ENCODE measurements at regions not wholly inside any gene's neighbourhood (a gene's known extent, or its start where the extent isn't known, plus 50 kb on each side); places are given as distances from the start of the nearest gene placed in this dataset.

GRCh38 chr22:48366056-48366455, 1461.6 kb downstream of the BRD1 start:
- H3K9me3 ChIP-seq (ENCODE audit: insufficient read depth, low read length), result no peaks in the 10 kb centered on the region
- H3K4me3 ChIP-seq (ENCODE audit: insufficient read depth, low read length, poor library complexity, severe bottlenecking), result no peak overlapping the region
- no peak overlapping the region for H3K9ac ChIP-seq (ENCODE audit: low read length)
- no peak overlapping the region for H2AFZ ChIP-seq (ENCODE audit: low read depth, low read length, severe bottlenecking)
- TF ChIP-seq EZH2phosphoT487 (conservative IDR thresholded peaks at IDR 0.05; ENCODE audit: low read length), result no peak
- no peak for TF ChIP-seq CTCF (IDR thresholded peaks at IDR 0.05; ENCODE audit: insufficient read depth, low read length, poor library complexity, severe bottlenecking)
- no peaks in the 10 kb centered on the region for H4K20me1 ChIP-seq (ENCODE audit: low read depth, low read length)
- H3K4me2 ChIP-seq (ENCODE audit: low read depth, low read length, poor library complexity, severe bottlenecking), result no peak overlapping the region
- H3F3A ChIP-seq (ENCODE audit: insufficient read depth), result no peaks in the 10 kb centered on the region
- H3K27me3 ChIP-seq (ENCODE audit: low read length), result no peaks in the 10 kb centered on the region
- no peaks in the 10 kb centered on the region for H3K79me2 ChIP-seq (ENCODE audit: insufficient read depth, low read length)
- H3K36me3 ChIP-seq (ENCODE audit: low read length), result no peaks in the 10 kb centered on the region
- H3K9me2 ChIP-seq (replicated peaks; ENCODE audit: insufficient read depth, low read length), result no peaks in the 10 kb centered on the region
- no peak overlapping the region for H3K27ac ChIP-seq (ENCODE audit: low read depth, low read length)

- Histone ChIP-seq H3K4me2 (ENCODE audit: low read depth, low read length, poor library complexity, severe bottlenecking) (no peak overlapping the region), H3K9ac (ENCODE audit: low read length) (no peak overlapping the region), H3K36me3 (ENCODE audit: low read length) (no peaks in the 10 kb centered on the region), H3K27me3 (ENCODE audit: low read length) (no peaks in the 10 kb centered on the region), H3K79me2 (ENCODE audit: insufficient read depth, low read length) (no peaks in the 10 kb centered on the region), H4K20me1 (ENCODE audit: low read depth, low read length) (no peaks in the 10 kb centered on the region), H3K9me2 (replicated peaks; ENCODE audit: insufficient read depth, low read length) (no peaks in the 10 kb centered on the region), H3F3A (ENCODE audit: insufficient read depth) (no peaks in the 10 kb centered on the region), H2AFZ (ENCODE audit: low read depth, low read length, severe bottlenecking) (no peak overlapping the region), H3K4me3 (ENCODE audit: insufficient read depth, low read length, poor library complexity, severe bottlenecking) (no peak overlapping the region), H3K9me3 (ENCODE audit: insufficient read depth, low read length) (no peaks in the 10 kb centered on the region), H3K27ac (ENCODE audit: low read depth, low read length) (no peak overlapping the region)
- TF ChIP-seq CTCF (IDR thresholded peaks at IDR 0.05; ENCODE audit: insufficient read depth, low read length, poor library complexity, severe bottlenecking) (no peak), EZH2phosphoT487 (conservative IDR thresholded peaks at IDR 0.05; ENCODE audit: low read length) (no peak)
Measured at GRCh38 chr22:48365386-48365785, 1462.3 kb downstream of the BRD1 start.

GRCh38 chr22:48362721-48363404, 1464.8 kb downstream of the BRD1 start:
- Histone ChIP-seq H3K27me3 (ENCODE audit: low read length) (no peaks in the 10 kb centered on the region), H3F3A (ENCODE audit: insufficient read depth) (no peaks in the 10 kb centered on the region), H3K9me3 (ENCODE audit: insufficient read depth, low read length) (no peaks in the 10 kb centered on the region), H3K79me2 (ENCODE audit: insufficient read depth, low read length) (no peaks in the 10 kb centered on the region), H3K9me2 (replicated peaks; ENCODE audit: insufficient read depth, low read length) (no peaks in the 10 kb centered on the region), H3K4me3 (ENCODE audit: insufficient read depth, low read length, poor library complexity, severe bottlenecking) (no peak overlapping the region), H3K36me3 (ENCODE audit: low read length) (no peaks in the 10 kb centered on the region), H3K4me2 (ENCODE audit: low read depth, low read length, poor library complexity, severe bottlenecking) (no peak overlapping the region), H3K9ac (ENCODE audit: low read length) (no peak overlapping the region), H2AFZ (ENCODE audit: low read depth, low read length, severe bottlenecking) (no peak overlapping the region), H3K27ac (ENCODE audit: low read depth, low read length) (no peak overlapping the region), H4K20me1 (ENCODE audit: low read depth, low read length) (no peaks in the 10 kb centered on the region)
- TF ChIP-seq EZH2phosphoT487 (conservative IDR thresholded peaks at IDR 0.05; ENCODE audit: low read length) (no peak), CTCF (IDR thresholded peaks at IDR 0.05; ENCODE audit: insufficient read depth, low read length, poor library complexity, severe bottlenecking) (no peak)
